K562 (cell line): ENCODE measurements at regions not wholly inside any gene's neighbourhood (a gene's known extent, or its start where the extent isn't known, plus 50 kb on each side); places are given as distances from the start of the nearest gene placed in this dataset.

Experiments
- ATAC-seq: fragments of 200-7000 bp; cut with Tn5 transposase; 3 replicates; pipeline ENCODE4 v1.9.1; 2020; ENCODE audit warnings: moderate library complexity
- BruUV-seq: library from RNA; stranded (reverse); fragments of 400-500 nt; replicated peaks from 2 replicates; lab custom pipeline; 2021; lab: Mats Ljungman, UMichigan
- CTCF ChIA-PET: fragments of 300-600 bp; formaldehyde crosslinking; extraction: SDS; loops from one replicate; lab custom pipeline; 2021; ENCODE audit warnings: low intra/inter-chr PET ratio; lab: Yijun Ruan, JAX
- POLR2A ChIA-PET: fragments of 300-600, 350-650 bp; sonication (Branson Sonifier 250); formaldehyde crosslinking; extraction: SDS; loops from one replicate; lab custom pipeline; 2021; ENCODE audit warnings: antibody characterized with exemption, inconsistent platforms; lab: Yijun Ruan, JAX
- DNase-seq, 4 experiments: peaks; one replicate each; pipeline versions ENCODE4 v3.0.0 to v3.0.0-alpha.2; 2011 to 2018; ENCODE audit warnings: low spot score in 3 of 4, mixed read lengths in 3 of 4; ENCODE audit errors: extremely low read depth in 1 of 4
- FAIRE-seq: peaks from 2 replicates; lab custom pipeline; 2011; peaks lifted over from hg19 to GRCh38; lab: Jason Lieb, UNC
- H2AFZ ChIP-seq: 2 replicates; pipeline ENCODE4 v1.6.0; 2011; ENCODE audit warnings: low read depth, low read length, control low read depth, inconsistent platforms
- H3K27ac ChIP-seq: fragments of 200-600 bp; 3 replicates; pipeline ENCODE4 v1.8.0; 2011; ENCODE audit warnings: low read depth, mild to moderate bottlenecking, control low read depth, inconsistent platforms, low read length, moderate library complexity, mixed read lengths; ENCODE audit errors: extremely low read depth
- H3K27me3 ChIP-seq, 2 experiments: fragments of 300-600 bp in 1 of 2; 2 replicates in 1 of 2; 3 replicates in 1 of 2; pipeline versions ENCODE4 v1.6.0 to v1.8.0; 2011; ENCODE audit warnings: inconsistent platforms in 2 of 2, low read length in 2 of 2, mild to moderate bottlenecking in 1 of 2, mixed read lengths in 1 of 2, moderate library complexity in 1 of 2; ENCODE audit not compliant: control insufficient read depth in 2 of 2, insufficient read depth in 2 of 2
- H3K36me3 ChIP-seq: fragments of 300-600 bp; 3 replicates; pipeline ENCODE4 v1.8.0; 2011; ENCODE audit warnings: mild to moderate bottlenecking, low read length, inconsistent platforms; ENCODE audit not compliant: control insufficient read depth, insufficient read depth
- H3K4me1 ChIP-seq, 2 experiments: fragments of 200-600 bp in 1 of 2; replicated peaks in 1 of 2; 2 replicates in 1 of 2; 3 replicates in 1 of 2; pipeline versions ENCODE4 v1.5.1 to v1.8.0; 2011; ENCODE audit warnings: inconsistent platforms in 2 of 2, low read length in 2 of 2, mild to moderate bottlenecking in 1 of 2, mixed read lengths in 1 of 2, moderate library complexity in 1 of 2; ENCODE audit not compliant: control insufficient read depth in 2 of 2, insufficient read depth in 2 of 2
- H3K4me2 ChIP-seq: 2 replicates; pipeline ENCODE4 v1.6.1; 2011; ENCODE audit warnings: low read length, control low read depth, inconsistent platforms, mixed read lengths; ENCODE audit not compliant: insufficient read depth
- H3K4me3 ChIP-seq: fragments of 200-600 bp; sonication (generic), shearing (Covaris generic); 2 replicates; pipeline ENCODE4 v1.5.1; 2016; ENCODE audit warnings: control low read depth, inconsistent platforms
- H3K79me2 ChIP-seq: fragments of 200-600 bp; 3 replicates; pipeline ENCODE4 v1.8.0; 2011; ENCODE audit warnings: low read length, inconsistent platforms; ENCODE audit not compliant: control insufficient read depth, insufficient read depth
- H3K9ac ChIP-seq, 2 experiments: 2 replicates each; pipeline versions ENCODE4 v1.6.0 to v1.6.1; 2011; ENCODE audit warnings: low read depth in 2 of 2, low read length in 2 of 2, control low read depth in 1 of 2, inconsistent platforms in 1 of 2, mild to moderate bottlenecking in 1 of 2, mixed read lengths in 1 of 2; ENCODE audit not compliant: insufficient read depth in 1 of 2
- H3K9me1 ChIP-seq: one replicate; pipeline ENCODE4 v1.6.0; 2011; ENCODE audit warnings: inconsistent platforms, mild to moderate bottlenecking, low read length, moderate library complexity; ENCODE audit not compliant: control insufficient read depth, insufficient read depth
- H3K9me3 ChIP-seq: replicated peaks from 2 replicates; pipeline ENCODE4 v1.5.1; 2011; ENCODE audit warnings: low read depth, low read length, inconsistent platforms; ENCODE audit not compliant: control insufficient read depth, insufficient read depth
- H4K20me1 ChIP-seq: replicated peaks from 2 replicates; pipeline ENCODE4 v1.6.1; 2011; ENCODE audit warnings: low read length, inconsistent platforms, mixed read lengths; ENCODE audit not compliant: control insufficient read depth, insufficient read depth
- ASH1L ChIP-seq: fragments of 450-650 bp; IDR thresholded peaks from 2 replicates; pipeline ENCODE4 v1.6.1; 2018; ENCODE audit warnings: borderline replicate concordance, mild to moderate bottlenecking, low read depth; ENCODE audit not compliant: partially characterized antibody
- CREM ChIP-seq: IDR thresholded peaks from 2 replicates; pipeline ENCODE4 v1.6.1; 2014; ENCODE audit warnings: antibody characterized with exemption, low read depth
- FUS ChIP-seq: fragments of 200-400 bp; formaldehyde crosslinking; optimal IDR thresholded peaks from 2 replicates; pipeline ENCODE3; 2017; ENCODE audit warnings: low read depth, low read length
- MEF2D ChIP-seq: conservative IDR thresholded peaks from 2 replicates; pipeline ENCODE4 v1.6.1; 2016; ENCODE audit warnings: low read depth, missing genetic modification characterization, missing compliant biosample characterization
- STAT5B ChIP-seq: fragments of 250-450 bp; sonication (Bioruptor Pico); IDR thresholded peaks from 2 replicates; pipeline ENCODE4 v1.8.0; 2021; ENCODE audit warnings: mild to moderate bottlenecking, inconsistent platforms
- ZNF121 ChIP-seq: sonication (generic); formaldehyde crosslinking; conservative IDR thresholded peaks from 2 replicates; pipeline ENCODE4 v1.8.0; 2022; ENCODE audit warnings: missing genetic modification reagents
- ZNF561 ChIP-seq: fragments of 450-650 bp; formaldehyde crosslinking; conservative IDR thresholded peaks from 2 replicates; pipeline ENCODE4 v1.4.0; 2020; ENCODE audit warnings: mild to moderate bottlenecking, moderate library complexity
- ZNF75A ChIP-seq: fragments of 450-650 bp; formaldehyde crosslinking; IDR thresholded peaks from 2 replicates; pipeline ENCODE4 v1.4.0; 2020; ENCODE audit warnings: mild to moderate bottlenecking
- WGBS: fragments of 100-300 bp; shearing (Covaris generic); methylation state at CpG from one replicate; pipeline ENCODE4 v1.1.6; 2016; ENCODE audit warnings: low coverage, mixed read lengths; ENCODE audit not compliant: insufficient coverage; ENCODE audit errors: missing lambda C conversion rate; 5-methylcytosine and 5-hydroxymethylcytosine counted together
- in situ Hi-C: fragments of 300-500 bp; cut with MboI; formaldehyde crosslinking; loops from 4 replicates; pipeline ENCODE4 v1.15.0; 2018; ENCODE audit warnings: inconsistent platforms, mixed read lengths
- intact Hi-C: fragments of 100-400 bp; cut with micrococcal nuclease; formaldehyde crosslinking; loops from 2 replicates; pipeline ENCODE4 v1.14.2; 2022
- TF ChIP-seq, protein P1 (sequence below): fragments of 250-450 bp; sonication (Bioruptor Pico); IDR thresholded peaks from 2 replicates; pipeline ENCODE4 v1.4.0; 2020; ENCODE audit warnings: mild to moderate bottlenecking, moderate library complexity
- TF ChIP-seq, protein P2 (sequence below), 2 experiments: IDR thresholded peaks; 2 replicates each; pipeline ENCODE4 v1.6.1; 2012; ENCODE audit warnings: improper control_type of control experiment in 2 of 2, low read depth in 2 of 2, low read length in 2 of 2, borderline replicate concordance in 1 of 2

DNA sequence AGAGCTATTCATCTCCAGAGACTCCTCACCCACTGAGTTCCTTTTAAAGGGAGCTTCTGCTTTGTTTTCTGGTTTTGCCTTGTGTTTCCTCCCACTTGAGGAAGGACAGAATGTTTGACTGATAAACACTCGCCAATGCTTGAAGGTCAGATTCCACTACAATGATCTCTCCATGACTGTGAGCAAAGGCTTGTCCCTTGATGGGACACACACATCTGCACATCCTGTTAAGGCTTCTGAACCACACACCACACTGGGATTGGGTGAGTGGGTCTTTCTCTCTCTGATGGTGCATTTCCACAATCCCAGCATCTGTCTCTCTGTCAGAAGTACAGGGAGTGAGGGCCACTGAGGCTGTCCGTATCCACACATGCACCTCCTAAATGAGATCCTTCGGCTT lies 245.3 kb downstream of the IRS2 start:
- ATAC-seq (no peak), FAIRE-seq (no peak), DNase-seq (no peak)
- no peaks in the 10 kb centered on the region for H3K9me1 ChIP-seq
- no peak overlapping the region for H3K4me2 ChIP-seq
- H3K27ac ChIP-seq: no peak overlapping the region
- POLR2A ChIA-PET: no interaction called here
- H3K79me2 ChIP-seq: no peaks in the 10 kb centered on the region
- no peaks in the 10 kb centered on the region for H3K27me3 ChIP-seq
- no TSS peak for BruUV-seq
- 16% methylated on average over 3 of the region's 3 CpGs for WGBS
- intact Hi-C loops: no loop called here
- H3K9ac ChIP-seq: no peak overlapping the region
- no peaks in the 10 kb centered on the region for H4K20me1 ChIP-seq
- H3K9me3 ChIP-seq: no peaks in the 10 kb centered on the region
- H3K4me3 ChIP-seq: no peak overlapping the region
- H2AFZ ChIP-seq: no peak overlapping the region
- H3K36me3 ChIP-seq: no peaks in the 10 kb centered on the region
- H3K4me1 ChIP-seq: no peaks in the 10 kb centered on the region
- in situ Hi-C loops: no loop called here
- CTCF ChIA-PET: no interaction called here
- no peak for TF ChIP-seq ZNF75A (CRISPR knock-in tag)
- TF ChIP-seq, protein P1, sequence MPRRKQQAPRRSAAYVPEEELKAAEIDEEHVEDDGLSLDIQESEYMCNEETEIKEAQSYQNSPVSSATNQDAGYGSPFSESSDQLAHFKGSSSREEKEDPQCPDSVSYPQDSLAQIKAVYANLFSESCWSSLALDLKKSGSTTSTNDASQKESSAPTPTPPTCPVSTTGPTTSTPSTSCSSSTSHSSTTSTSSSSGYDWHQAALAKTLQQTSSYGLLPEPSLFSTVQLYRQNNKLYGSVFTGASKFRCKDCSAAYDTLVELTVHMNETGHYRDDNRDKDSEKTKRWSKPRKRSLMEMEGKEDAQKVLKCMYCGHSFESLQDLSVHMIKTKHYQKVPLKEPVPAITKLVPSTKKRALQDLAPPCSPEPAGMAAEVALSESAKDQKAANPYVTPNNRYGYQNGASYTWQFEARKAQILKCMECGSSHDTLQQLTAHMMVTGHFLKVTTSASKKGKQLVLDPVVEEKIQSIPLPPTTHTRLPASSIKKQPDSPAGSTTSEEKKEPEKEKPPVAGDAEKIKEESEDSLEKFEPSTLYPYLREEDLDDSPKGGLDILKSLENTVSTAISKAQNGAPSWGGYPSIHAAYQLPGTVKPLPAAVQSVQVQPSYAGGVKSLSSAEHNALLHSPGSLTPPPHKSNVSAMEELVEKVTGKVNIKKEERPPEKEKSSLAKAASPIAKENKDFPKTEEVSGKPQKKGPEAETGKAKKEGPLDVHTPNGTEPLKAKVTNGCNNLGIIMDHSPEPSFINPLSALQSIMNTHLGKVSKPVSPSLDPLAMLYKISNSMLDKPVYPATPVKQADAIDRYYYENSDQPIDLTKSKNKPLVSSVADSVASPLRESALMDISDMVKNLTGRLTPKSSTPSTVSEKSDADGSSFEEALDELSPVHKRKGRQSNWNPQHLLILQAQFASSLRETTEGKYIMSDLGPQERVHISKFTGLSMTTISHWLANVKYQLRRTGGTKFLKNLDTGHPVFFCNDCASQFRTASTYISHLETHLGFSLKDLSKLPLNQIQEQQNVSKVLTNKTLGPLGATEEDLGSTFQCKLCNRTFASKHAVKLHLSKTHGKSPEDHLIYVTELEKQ (CRISPR knock-in tag): no peak

DNA sequence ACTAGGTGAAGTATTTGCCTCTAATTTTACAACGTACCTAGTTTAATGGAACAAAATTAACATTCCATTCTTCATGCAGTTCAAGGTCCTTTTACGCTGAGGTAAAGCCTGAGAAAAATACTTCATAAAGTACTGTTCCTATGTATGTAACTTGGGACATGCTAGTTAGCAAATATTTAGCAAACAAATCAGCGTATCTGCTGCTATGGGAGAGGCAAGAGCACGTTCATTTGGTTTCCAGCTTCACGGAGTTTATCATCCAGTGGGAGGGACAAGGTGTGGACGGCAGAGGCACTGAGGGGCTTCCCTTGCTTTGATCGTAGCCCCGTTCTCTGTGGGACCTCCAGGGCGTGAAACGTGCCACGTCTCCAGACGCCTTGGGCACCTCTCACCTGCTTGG lies 248.8 kb downstream of the IRS2 start:
- DNase-seq (no peak), FAIRE-seq (no peak), ATAC-seq (no peak)
- no peaks in the 10 kb centered on the region for H3K9me1 ChIP-seq
- H3K4me3 ChIP-seq: no peak overlapping the region
- no peaks in the 10 kb centered on the region for H3K9me3 ChIP-seq
- intact Hi-C loops (no loop called here), in situ Hi-C loops (no loop called here)
- no peak overlapping the region for H2AFZ ChIP-seq
- H3K4me2 ChIP-seq: no peak overlapping the region
- POLR2A ChIA-PET: interaction anchor here (0.6 kb wide), 1 partner anchor 635 kb away, joined by 4 read pairs; no protein-coding TSS in a partner anchor
- CTCF ChIA-PET: no interaction called here
- no peaks in the 10 kb centered on the region for H3K36me3 ChIP-seq
- H3K27ac ChIP-seq: no peak overlapping the region
- H3K27me3 ChIP-seq: no peaks in the 10 kb centered on the region; a peak in 1 of 5 replicates
- BruUV-seq: no TSS peak
- H4K20me1 ChIP-seq: no peaks in the 10 kb centered on the region
- H3K9ac ChIP-seq: no peak overlapping the region
- no peaks in the 10 kb centered on the region for H3K4me1 ChIP-seq
- no peaks in the 10 kb centered on the region for H3K79me2 ChIP-seq
- 1% methylated on average over 12 of the region's 12 CpGs for WGBS
- TF ChIP-seq FUS (no peak), CREM (no peak), STAT5B (CRISPR knock-in tag) (no peak), ZNF121 (no peak), ZNF75A (CRISPR knock-in tag) (no peak), ASH1L (no peak), MEF2D (tag) (no peak), ZNF561 (CRISPR knock-in tag) (no peak)
- TF ChIP-seq, protein P2, sequence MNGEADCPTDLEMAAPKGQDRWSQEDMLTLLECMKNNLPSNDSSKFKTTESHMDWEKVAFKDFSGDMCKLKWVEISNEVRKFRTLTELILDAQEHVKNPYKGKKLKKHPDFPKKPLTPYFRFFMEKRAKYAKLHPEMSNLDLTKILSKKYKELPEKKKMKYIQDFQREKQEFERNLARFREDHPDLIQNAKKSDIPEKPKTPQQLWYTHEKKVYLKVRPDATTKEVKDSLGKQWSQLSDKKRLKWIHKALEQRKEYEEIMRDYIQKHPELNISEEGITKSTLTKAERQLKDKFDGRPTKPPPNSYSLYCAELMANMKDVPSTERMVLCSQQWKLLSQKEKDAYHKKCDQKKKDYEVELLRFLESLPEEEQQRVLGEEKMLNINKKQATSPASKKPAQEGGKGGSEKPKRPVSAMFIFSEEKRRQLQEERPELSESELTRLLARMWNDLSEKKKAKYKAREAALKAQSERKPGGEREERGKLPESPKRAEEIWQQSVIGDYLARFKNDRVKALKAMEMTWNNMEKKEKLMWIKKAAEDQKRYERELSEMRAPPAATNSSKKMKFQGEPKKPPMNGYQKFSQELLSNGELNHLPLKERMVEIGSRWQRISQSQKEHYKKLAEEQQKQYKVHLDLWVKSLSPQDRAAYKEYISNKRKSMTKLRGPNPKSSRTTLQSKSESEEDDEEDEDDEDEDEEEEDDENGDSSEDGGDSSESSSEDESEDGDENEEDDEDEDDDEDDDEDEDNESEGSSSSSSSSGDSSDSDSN (IDR thresholded peaks at IDR 0.05; ENCODE audit: borderline replicate concordance in 1 of 2, low read depth in 2 of 2, low read length in 2 of 2): no peak
